ENCODE measurements at regions not wholly inside any gene's neighbourhood (a gene's known extent, or its start where the extent isn't known, plus 50 kb on each side); places are given as distances from the start of the nearest gene placed in this dataset.
A peak's percentile ranks its signal among the peaks of the same experiment; 100 is the strongest.

DNA sequence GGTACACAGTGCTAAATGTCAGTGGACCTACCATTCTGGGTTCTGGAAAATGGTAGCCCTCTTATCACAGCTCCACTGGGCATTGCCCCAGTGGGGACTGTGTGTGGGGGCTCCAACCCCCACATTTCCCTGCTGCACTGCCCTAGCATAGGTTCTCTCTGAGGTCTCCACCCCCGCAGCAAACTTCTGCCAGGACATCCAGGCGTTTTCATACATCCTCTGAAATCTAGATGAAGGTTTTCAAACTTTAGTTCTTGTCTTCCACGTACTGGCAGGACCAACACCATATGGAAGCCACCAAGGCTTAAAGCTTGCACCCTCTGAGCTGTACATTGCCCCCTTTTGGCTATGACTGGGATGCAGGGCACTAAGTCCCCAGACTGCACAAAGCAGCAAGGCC is 788.2 kb upstream of the ALCAM start:
- no peak for TF ChIP-seq ZC3H10 (CRISPR knock-in tag; IDR thresholded peaks at IDR 0.05)
- TF ChIP-seq ISL1 (CRISPR knock-in tag; IDR thresholded peaks at IDR 0.05): no peak
- TF ChIP-seq BACH2 (CRISPR knock-in tag; IDR thresholded peaks at IDR 0.05; ENCODE audit: borderline replicate concordance): no peak
- no peak for TF ChIP-seq RARB (CRISPR knock-in tag; IDR thresholded peaks at IDR 0.05)
- no peak for TF ChIP-seq ZNF70 (CRISPR knock-in tag; IDR thresholded peaks at IDR 0.05)
- no peak for TF ChIP-seq TOX (CRISPR knock-in tag; IDR thresholded peaks at IDR 0.05; ENCODE audit: borderline replicate concordance)
- TF ChIP-seq SNAI2 (CRISPR knock-in tag; IDR thresholded peaks at IDR 0.05): no peak
- TF ChIP-seq CSDC2 (CRISPR knock-in tag; IDR thresholded peaks at IDR 0.05): no peak
- no peak for TF ChIP-seq ESRRG (CRISPR knock-in tag; IDR thresholded peaks at IDR 0.05)
- no peak for ATAC-seq

DNA sequence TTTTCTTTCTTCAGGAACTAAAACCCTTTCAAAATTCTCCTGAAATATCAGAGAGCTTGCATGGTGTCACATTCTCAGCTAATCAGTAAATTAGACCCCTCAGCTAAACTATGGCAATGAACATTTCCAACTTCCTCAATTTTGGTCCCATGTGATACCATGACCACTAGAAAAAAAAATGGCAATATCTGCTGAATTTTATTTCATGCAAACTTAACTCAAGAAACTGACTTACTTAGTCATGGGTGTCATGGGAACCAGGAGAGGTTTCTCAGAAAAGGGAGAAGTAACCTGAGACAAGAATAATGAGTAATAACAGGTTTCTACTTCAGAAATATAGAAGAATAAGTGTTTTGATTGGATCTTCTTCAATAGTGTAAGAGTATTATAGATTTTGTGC is 784.6 kb upstream of the ALCAM start:
- TF ChIP-seq GLIS3 (CRISPR knock-in tag; IDR thresholded peaks at IDR 0.05) (no peak), ESRRG (CRISPR knock-in tag; IDR thresholded peaks at IDR 0.05) (no peak), ZNF70 (CRISPR knock-in tag; IDR thresholded peaks at IDR 0.05) (no peak), SNAI2 (CRISPR knock-in tag; IDR thresholded peaks at IDR 0.05) (no peak), PPARA (CRISPR knock-in tag; IDR thresholded peaks at IDR 0.05; ENCODE audit: borderline replicate concordance) (no peak), ZFP30 (CRISPR knock-in tag; IDR thresholded peaks at IDR 0.05) (no peak), ZFP3 (CRISPR knock-in tag; IDR thresholded peaks at IDR 0.05) (no peak), CSDC2 (CRISPR knock-in tag; IDR thresholded peaks at IDR 0.05) (no peak), OSR1 (CRISPR knock-in tag; IDR thresholded peaks at IDR 0.05) (no peak), ARNTL (CRISPR knock-in tag; IDR thresholded peaks at IDR 0.05; ENCODE audit: borderline replicate concordance, low read depth) (no peak), ISL1 (CRISPR knock-in tag; IDR thresholded peaks at IDR 0.05) (no peak), ZNF8 (CRISPR knock-in tag; IDR thresholded peaks at IDR 0.05) (no peak)
- TF ChIP-seq, protein P1, sequence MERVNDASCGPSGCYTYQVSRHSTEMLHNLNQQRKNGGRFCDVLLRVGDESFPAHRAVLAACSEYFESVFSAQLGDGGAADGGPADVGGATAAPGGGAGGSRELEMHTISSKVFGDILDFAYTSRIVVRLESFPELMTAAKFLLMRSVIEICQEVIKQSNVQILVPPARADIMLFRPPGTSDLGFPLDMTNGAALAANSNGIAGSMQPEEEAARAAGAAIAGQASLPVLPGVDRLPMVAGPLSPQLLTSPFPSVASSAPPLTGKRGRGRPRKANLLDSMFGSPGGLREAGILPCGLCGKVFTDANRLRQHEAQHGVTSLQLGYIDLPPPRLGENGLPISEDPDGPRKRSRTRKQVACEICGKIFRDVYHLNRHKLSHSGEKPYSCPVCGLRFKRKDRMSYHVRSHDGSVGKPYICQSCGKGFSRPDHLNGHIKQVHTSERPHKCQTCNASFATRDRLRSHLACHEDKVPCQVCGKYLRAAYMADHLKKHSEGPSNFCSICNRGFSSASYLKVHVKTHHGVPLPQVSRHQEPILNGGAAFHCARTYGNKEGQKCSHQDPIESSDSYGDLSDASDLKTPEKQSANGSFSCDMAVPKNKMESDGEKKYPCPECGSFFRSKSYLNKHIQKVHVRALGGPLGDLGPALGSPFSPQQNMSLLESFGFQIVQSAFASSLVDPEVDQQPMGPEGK (CRISPR knock-in tag; IDR thresholded peaks at IDR 0.05; ENCODE audit: borderline replicate concordance): no peak
- TF ChIP-seq, protein P2, sequence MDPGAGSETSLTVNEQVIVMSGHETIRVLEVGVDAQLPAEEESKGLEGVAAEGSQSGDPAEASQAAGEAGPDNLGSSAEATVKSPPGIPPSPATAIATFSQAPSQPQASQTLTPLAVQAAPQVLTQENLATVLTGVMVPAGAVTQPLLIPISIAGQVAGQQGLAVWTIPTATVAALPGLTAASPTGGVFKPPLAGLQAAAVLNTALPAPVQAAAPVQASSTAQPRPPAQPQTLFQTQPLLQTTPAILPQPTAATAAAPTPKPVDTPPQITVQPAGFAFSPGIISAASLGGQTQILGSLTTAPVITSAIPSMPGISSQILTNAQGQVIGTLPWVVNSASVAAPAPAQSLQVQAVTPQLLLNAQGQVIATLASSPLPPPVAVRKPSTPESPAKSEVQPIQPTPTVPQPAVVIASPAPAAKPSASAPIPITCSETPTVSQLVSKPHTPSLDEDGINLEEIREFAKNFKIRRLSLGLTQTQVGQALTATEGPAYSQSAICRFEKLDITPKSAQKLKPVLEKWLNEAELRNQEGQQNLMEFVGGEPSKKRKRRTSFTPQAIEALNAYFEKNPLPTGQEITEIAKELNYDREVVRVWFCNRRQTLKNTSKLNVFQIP (CRISPR knock-in tag; IDR thresholded peaks at IDR 0.05; ENCODE audit: borderline replicate concordance, low read depth): no peak
- ATAC-seq: no peak

DNA sequence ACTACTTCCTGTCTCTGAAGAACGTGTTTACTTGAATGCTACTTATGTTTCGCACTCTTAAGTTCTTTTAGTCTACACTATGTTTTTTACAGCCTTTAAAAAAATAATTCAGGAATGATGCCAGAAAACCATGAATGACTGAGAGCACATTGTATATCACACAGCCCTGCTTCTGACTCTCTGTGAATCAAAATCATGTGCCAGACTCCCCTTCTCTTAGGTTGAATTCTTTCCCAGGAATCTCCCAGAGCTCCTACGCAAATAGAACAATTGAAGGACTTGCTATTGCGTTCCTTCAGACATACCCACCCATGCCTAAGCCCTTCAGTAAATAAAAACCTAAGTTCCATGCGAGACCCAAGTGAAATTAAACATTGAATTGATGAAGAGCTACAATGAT is 782.0 kb upstream of the ALCAM start:
- no peak for ATAC-seq
- no peak for TF ChIP-seq ZFP3 (CRISPR knock-in tag; IDR thresholded peaks at IDR 0.05)
- TF ChIP-seq CSDC2 (CRISPR knock-in tag; IDR thresholded peaks at IDR 0.05): no peak

DNA sequence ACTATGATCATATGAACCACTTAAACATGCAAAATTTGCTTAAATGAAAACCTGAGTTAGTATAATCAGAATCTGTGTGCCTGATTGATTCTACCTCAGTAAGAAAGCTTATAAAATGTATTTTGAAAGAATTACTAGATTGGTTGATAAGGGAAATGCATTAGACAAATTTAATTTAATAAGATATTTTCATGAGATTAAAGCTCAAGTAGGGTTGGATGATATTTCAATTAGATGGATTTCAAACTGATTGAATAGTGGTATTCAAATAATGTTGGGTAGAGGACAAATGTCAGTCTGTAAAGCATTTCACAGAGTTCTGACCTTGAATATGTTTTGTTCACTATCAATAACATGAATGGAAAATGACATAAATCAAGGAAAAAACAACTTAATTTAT is 780.4 kb upstream of the ALCAM start:
- peak; percentile 93 for TF ChIP-seq ISL1 (CRISPR knock-in tag; IDR thresholded peaks at IDR 0.05)
- TF ChIP-seq ZNF565 (CRISPR knock-in tag; conservative IDR thresholded peaks at IDR 0.05; ENCODE audit: low read depth): no peak
- TF ChIP-seq OSR1 (CRISPR knock-in tag; IDR thresholded peaks at IDR 0.05): no peak
- TF ChIP-seq BACH2 (CRISPR knock-in tag; IDR thresholded peaks at IDR 0.05; ENCODE audit: borderline replicate concordance): no peak
- TF ChIP-seq TOX (CRISPR knock-in tag; IDR thresholded peaks at IDR 0.05; ENCODE audit: borderline replicate concordance): no peak
- no peak for TF ChIP-seq ZC3H10 (CRISPR knock-in tag; IDR thresholded peaks at IDR 0.05)
- no peak for ATAC-seq

DNA sequence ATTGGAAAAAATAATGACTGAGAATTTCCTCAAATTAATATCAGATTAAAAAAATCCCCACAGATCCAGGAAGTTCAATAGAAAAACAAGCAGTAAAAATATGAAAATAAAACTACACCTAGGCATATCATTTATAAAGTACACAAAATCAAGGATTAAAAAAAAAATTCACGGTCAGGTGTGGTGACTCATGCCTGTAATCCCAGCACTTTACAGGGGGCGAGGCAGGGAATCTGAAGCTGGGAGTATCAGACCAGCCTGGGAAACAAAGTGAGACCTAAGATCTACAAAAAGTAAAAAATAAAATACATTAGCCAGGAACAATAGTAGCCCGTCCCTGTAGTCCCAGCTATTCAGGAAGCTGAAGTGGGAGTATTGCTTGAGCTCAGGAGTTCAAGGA is 778.3 kb upstream of the ALCAM start:
- ATAC-seq: no peak
- TF ChIP-seq ZNF70 (CRISPR knock-in tag; IDR thresholded peaks at IDR 0.05): no peak
- TF ChIP-seq RARB (CRISPR knock-in tag; IDR thresholded peaks at IDR 0.05): no peak
- no peak for TF ChIP-seq CSDC2 (CRISPR knock-in tag; IDR thresholded peaks at IDR 0.05)
- TF ChIP-seq ZC3H10 (CRISPR knock-in tag; IDR thresholded peaks at IDR 0.05): no peak
- no peak for TF ChIP-seq ZFP30 (CRISPR knock-in tag; IDR thresholded peaks at IDR 0.05)
- TF ChIP-seq ARNTL (CRISPR knock-in tag; IDR thresholded peaks at IDR 0.05; ENCODE audit: borderline replicate concordance, low read depth): no peak
- no peak for TF ChIP-seq ZNF565 (CRISPR knock-in tag; conservative IDR thresholded peaks at IDR 0.05; ENCODE audit: low read depth)
- TF ChIP-seq, protein P1 (CRISPR knock-in tag; IDR thresholded peaks at IDR 0.05; ENCODE audit: borderline replicate concordance): no peak
- TF ChIP-seq GLIS3 (CRISPR knock-in tag; IDR thresholded peaks at IDR 0.05): no peak
- no peak for TF ChIP-seq ZNF8 (CRISPR knock-in tag; IDR thresholded peaks at IDR 0.05)
- TF ChIP-seq, protein P2 (CRISPR knock-in tag; IDR thresholded peaks at IDR 0.05; ENCODE audit: borderline replicate concordance, low read depth): no peak
